Skin epidermis (tissue), 12 donors: ENCODE measurements at regions not wholly inside any gene's neighbourhood (a gene's known extent, or its start where the extent isn't known, plus 50 kb on each side); places are given as distances from the start of the nearest gene placed in this dataset.

Experiments used
- H3K27ac ChIP-seq, 21 experiments: fragments of 200-600 bp; sonication (generic) in 11 of 21; one replicate each; pipeline ENCODE4 v1.5.0; 2020; ENCODE audit warnings: mild to moderate bottlenecking in 3 of 21, inconsistent platforms in 2 of 21, moderate library complexity in 2 of 21
- H3K4me3 ChIP-seq, 7 experiments: fragments of 200-600 bp; sonication (generic) in 2 of 7; one replicate each; pipeline ENCODE4 v1.5.0; 2020; ENCODE audit warnings: inconsistent platforms in 2 of 7, mild to moderate bottlenecking in 2 of 7, moderate library complexity in 1 of 7

- Histone ChIP-seq H3K27ac (no peak overlapping the region), H3K4me3 (no peak overlapping the region)
These were observed 394.6 kb downstream of the C4orf33 start for GRCh38 chr4:129490516-129490915.

- no peak overlapping the region for H3K4me3 ChIP-seq
- no peak overlapping the region for H3K27ac ChIP-seq
These were observed 402.7 kb downstream of the C4orf33 start for GRCh38 chr4:129498626-129499025.

- Histone ChIP-seq H3K4me3 (no peak overlapping the region), H3K27ac (no peak overlapping the region)
These were observed 418.9 kb downstream of the C4orf33 start for GRCh38 chr4:129514852-129515251.

- Histone ChIP-seq H3K4me3 (no peak overlapping the region), H3K27ac (no peak overlapping the region)
These were observed 419.4 kb downstream of the C4orf33 start for GRCh38 chr4:129515356-129515755.

GRCh38 chr4:129526812-129527211 is 430.9 kb downstream of the C4orf33 start:
- H3K27ac ChIP-seq: no peak overlapping the region
- no peak overlapping the region for H3K4me3 ChIP-seq

- no peak overlapping the region for H3K4me3 ChIP-seq
- H3K27ac ChIP-seq: no peak overlapping the region
These were observed 435.3 kb downstream of the C4orf33 start for GRCh38 chr4:129531253-129531652.

GRCh38 chr4:129532573-129532972 is 436.6 kb downstream of the C4orf33 start:
- no peak overlapping the region for H3K4me3 ChIP-seq

GRCh38 chr4:129543299-129543698 is 447.3 kb downstream of the C4orf33 start:
- H3K27ac ChIP-seq: no peak overlapping the region
- H3K4me3 ChIP-seq: no peak overlapping the region

More at GRCh38 chr4:129532573-129532972, 436.6 kb downstream of the C4orf33 start:
- no peak overlapping the region for H3K27ac ChIP-seq

GRCh38 chr4:129545599-129546278 is 449.8 kb downstream of the C4orf33 start:
- Histone ChIP-seq H3K4me3 (no peak overlapping the region), H3K27ac (no peak overlapping the region)

- no peak overlapping the region for H3K4me3 ChIP-seq
- H3K27ac ChIP-seq: no peak overlapping the region
These were observed 450.6 kb downstream of the C4orf33 start for GRCh38 chr4:129546531-129546930.

- Histone ChIP-seq H3K4me3 (no peak overlapping the region), H3K27ac (no peak overlapping the region)
These were observed 454.4 kb downstream of the C4orf33 start for GRCh38 chr4:129550281-129550785.

- H3K4me3 ChIP-seq: no peak overlapping the region
These were observed 465.3 kb downstream of the C4orf33 start for GRCh38 chr4:129561280-129561679.

GRCh38 chr4:129561886-129562671 is 466.1 kb downstream of the C4orf33 start:
- no peak overlapping the region for H3K27ac ChIP-seq
- no peak overlapping the region for H3K4me3 ChIP-seq

More at GRCh38 chr4:129561280-129561679, 465.3 kb downstream of the C4orf33 start:
- H3K27ac ChIP-seq: no peak overlapping the region

- no peak overlapping the region for H3K27ac ChIP-seq
- H3K4me3 ChIP-seq: no peak overlapping the region
These were observed 469.3 kb downstream of the C4orf33 start for GRCh38 chr4:129565214-129565613.

GRCh38 chr4:129570326-129570725 is 474.4 kb downstream of the C4orf33 start:
- H3K27ac ChIP-seq: no peak overlapping the region
- H3K4me3 ChIP-seq: no peak overlapping the region

- H3K27ac ChIP-seq: no peak overlapping the region
- no peak overlapping the region for H3K4me3 ChIP-seq
These were observed 482.4 kb downstream of the C4orf33 start for GRCh38 chr4:129578336-129578735.

- Histone ChIP-seq H3K4me3 (no peak overlapping the region), H3K27ac (no peak overlapping the region)
These were observed 485.4 kb downstream of the C4orf33 start for GRCh38 chr4:129581305-129581704.

GRCh38 chr4:129583868-129584267 is 487.9 kb downstream of the C4orf33 start:
- Histone ChIP-seq H3K4me3 (no peak overlapping the region), H3K27ac (no peak overlapping the region)

- Histone ChIP-seq H3K27ac (no peak overlapping the region), H3K4me3 (no peak overlapping the region)
These were observed 502.6 kb downstream of the C4orf33 start for GRCh38 chr4:129598582-129598981.

GRCh38 chr4:129600898-129601297 is 504.9 kb downstream of the C4orf33 start:
- Histone ChIP-seq H3K4me3 (no peak overlapping the region), H3K27ac (no peak overlapping the region)

- Histone ChIP-seq H3K4me3 (no peak overlapping the region), H3K27ac (no peak overlapping the region)
These were observed 506.5 kb downstream of the C4orf33 start for GRCh38 chr4:129602447-129602846.
